ENCODE measurements at regions not wholly inside any gene's neighbourhood (a gene's known extent, or its start where the extent isn't known, plus 50 kb on each side); places are given as distances from the start of the nearest gene placed in this dataset.

GRCh38 chr15:47445723-47446392 lies 271.4 kb upstream of the SEMA6D start:
- no peak for DNase-seq (ENCODE audit: low read depth in 2 of 2)

- DNase-seq (ENCODE audit: low read depth in 2 of 2) = no peak
These were observed 256.3 kb upstream of the SEMA6D start for GRCh38 chr15:47460795-47461573.

GRCh38 chr15:47461652-47462141 lies 255.6 kb upstream of the SEMA6D start:
- peak; percentile 76 to 80 for DNase-seq (ENCODE audit: low read depth in 2 of 2)

DNA sequence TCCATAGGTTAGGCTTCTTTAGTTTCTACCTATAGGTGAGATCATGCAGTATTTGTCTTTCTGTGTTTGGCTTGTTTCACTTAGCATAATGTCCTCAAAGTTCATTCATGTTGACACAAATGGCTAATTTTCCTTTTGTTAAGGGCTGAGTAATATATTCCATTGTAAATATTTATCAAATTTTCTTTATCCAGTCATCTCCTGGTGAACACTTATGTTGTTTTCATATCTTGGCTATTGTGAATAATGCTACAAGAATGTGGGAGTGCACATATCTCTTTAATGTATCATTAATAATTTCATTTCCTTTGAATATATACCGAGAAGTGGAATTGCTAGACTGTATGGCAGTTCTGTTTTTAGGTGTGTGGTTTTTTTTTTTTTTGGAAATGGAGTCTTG lies 250.9 kb upstream of the SEMA6D start:
- peak; percentile 55 to 63 for DNase-seq (ENCODE audit: low read depth in 2 of 2)

- no peak for DNase-seq (ENCODE audit: low read depth in 2 of 2)
These were observed 246.3 kb upstream of the SEMA6D start for GRCh38 chr15:47470983-47471382.

DNA sequence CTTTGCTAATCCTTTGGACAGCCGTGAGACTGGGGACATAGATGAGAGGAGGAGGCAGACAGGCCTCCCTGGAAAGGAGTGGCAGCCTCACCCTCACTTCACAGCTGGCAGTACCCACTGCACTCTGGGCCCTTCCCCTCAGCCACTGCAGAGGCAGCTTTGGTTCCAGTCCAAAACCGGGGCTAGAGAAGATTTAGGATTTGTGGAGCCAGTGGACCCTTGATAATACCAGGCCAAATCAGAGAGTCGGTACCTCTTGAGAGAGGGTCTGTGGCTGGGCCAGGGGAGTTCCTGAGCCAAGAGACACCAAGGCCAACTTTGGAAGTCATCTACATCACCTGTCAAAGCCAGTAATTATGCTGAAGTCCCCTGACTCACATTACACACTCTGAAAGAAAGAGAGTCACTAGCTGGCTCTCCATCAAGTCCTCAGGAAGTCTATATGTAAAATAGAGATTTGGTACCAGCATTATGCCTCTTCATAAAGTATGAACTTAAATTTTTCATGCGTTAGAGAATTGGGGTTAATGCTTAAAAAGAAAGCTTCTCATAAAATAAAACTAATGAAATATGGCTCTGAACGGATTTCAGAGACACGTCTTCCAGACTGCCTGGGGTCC lies 244.1 kb upstream of the SEMA6D start:
- DNase-seq (ENCODE audit: low read depth in 2 of 2) = no peak

- DNase-seq (ENCODE audit: low read depth in 2 of 2) = peak in 1 of 2 experiments; percentile 7
These were observed 243.5 kb upstream of the SEMA6D start for GRCh38 chr15:47473832-47474231.

DNA sequence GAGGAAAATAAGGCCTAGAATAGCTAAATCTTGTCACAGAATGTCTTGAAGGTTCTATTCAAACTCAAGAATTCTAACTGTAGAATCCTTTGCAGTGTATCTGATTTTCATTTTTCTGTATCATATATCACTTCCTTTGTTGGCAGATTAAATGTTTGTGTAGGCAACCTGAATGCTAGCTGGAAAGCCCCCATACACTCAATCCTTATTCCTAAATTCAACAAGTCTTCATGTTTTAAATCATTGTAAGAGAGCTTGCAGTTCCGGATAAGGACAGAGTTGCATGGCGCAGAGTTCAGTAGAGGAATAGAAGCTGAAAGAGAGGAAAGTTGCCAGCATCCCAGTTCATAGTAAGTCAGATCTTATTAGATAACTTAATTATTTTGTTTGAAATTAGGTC lies 242.0 kb upstream of the SEMA6D start:
- DNase-seq (ENCODE audit: low read depth in 2 of 2) = no peak

GRCh38 chr15:47477341-47477740 lies 240.0 kb upstream of the SEMA6D start:
- peak; percentile 34 to 42 for DNase-seq (ENCODE audit: low read depth in 2 of 2)

GRCh38 chr15:47484059-47484458 lies 233.2 kb upstream of the SEMA6D start:
- no peak for DNase-seq (ENCODE audit: low read depth in 2 of 2)

DNA sequence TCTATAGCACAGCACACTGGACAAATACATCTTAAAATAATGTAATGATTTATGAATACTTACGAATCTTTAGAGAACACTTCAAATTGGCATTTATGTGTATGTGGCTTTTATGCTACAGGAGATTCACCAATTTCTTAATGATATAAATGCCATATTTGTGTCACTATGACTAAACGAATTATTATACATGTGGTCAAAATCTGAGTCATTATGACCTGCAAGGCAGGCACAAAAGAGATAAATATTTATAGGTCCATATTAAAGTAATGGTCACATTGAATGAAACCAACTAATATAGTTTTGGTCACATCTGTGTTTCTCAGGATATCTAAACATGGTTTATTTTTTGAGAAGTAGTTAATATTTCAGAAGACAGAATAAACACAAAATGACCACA lies 232.3 kb upstream of the SEMA6D start:
- no peak for DNase-seq (ENCODE audit: low read depth in 2 of 2)

GRCh38 chr15:47485419-47485818 lies 231.9 kb upstream of the SEMA6D start:
- DNase-seq (ENCODE audit: low read depth in 2 of 2) = no peak

DNA sequence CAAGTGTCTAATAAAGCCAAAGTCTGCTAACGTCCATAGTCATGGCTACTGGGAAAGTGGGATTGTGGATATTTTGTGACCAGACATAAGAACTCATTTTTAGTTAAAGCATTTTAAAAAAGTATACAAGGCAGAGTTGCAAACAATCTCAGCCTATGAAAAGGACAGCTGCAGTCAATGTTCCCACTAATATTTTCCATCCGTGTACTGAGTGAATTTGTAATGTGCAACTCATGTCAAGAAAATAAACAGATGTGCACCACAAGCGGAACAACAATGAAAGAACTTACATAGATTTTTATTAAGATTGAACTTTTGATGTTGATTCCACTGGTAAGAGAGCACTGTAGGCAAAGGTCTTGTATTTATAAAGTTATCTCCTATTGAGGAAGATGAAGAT lies 231.3 kb upstream of the SEMA6D start:
- DNase-seq (ENCODE audit: low read depth in 2 of 2) = no peak

- DNase-seq (ENCODE audit: low read depth in 2 of 2) = no peak
These were observed 225.1 kb upstream of the SEMA6D start for GRCh38 chr15:47492195-47492594.

- DNase-seq (ENCODE audit: low read depth in 2 of 2) = no peak
These were observed 223.7 kb upstream of the SEMA6D start for GRCh38 chr15:47493357-47494247.

- DNase-seq (ENCODE audit: low read depth in 2 of 2) = no peak
These were observed 220.7 kb upstream of the SEMA6D start for GRCh38 chr15:47496343-47497185.

- DNase-seq (ENCODE audit: low read depth in 2 of 2) = no peak
These were observed 216.5 kb upstream of the SEMA6D start for GRCh38 chr15:47500842-47501241.

DNA sequence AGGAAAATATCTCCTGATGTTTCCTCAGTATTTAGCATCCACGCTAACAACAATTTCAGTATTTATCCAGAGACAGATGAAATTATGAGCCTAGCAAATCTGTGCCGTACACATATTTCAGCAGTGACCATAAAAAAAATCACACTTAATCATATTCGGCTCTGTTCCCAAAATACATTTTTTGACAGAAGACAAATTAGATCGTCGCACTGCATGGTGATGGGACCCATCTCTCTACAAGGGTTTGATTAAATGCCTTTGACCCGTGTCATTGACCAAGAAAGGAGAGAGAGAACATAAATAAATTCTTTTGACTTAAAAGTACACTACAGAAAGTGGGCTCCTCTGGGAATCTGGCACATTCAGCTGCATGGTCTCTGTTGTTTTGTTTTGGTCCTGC lies 215.3 kb upstream of the SEMA6D start:
- DNase-seq (ENCODE audit: low read depth in 2 of 2) = no peak

DNA sequence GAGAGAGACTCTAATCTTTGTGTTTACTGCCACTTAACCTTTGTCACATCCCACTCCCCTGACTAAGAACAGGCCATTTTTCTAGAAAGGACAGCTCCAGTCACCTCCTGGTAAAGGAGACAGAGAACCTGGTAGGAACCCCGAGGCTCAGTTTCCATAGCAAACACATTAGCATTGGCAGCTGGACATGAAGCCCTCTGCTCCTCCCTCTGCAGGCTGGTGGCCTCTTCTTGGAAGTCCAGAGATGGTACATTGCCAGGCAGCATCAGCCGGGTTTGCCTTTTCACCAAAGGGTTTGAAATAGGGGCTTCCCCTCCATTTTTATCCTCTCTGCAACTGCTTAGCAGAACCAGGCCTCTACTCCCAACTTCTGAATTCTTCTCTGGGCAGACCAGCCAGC lies 213.4 kb upstream of the SEMA6D start:
- no peak for DNase-seq (ENCODE audit: low read depth in 2 of 2)

DNA sequence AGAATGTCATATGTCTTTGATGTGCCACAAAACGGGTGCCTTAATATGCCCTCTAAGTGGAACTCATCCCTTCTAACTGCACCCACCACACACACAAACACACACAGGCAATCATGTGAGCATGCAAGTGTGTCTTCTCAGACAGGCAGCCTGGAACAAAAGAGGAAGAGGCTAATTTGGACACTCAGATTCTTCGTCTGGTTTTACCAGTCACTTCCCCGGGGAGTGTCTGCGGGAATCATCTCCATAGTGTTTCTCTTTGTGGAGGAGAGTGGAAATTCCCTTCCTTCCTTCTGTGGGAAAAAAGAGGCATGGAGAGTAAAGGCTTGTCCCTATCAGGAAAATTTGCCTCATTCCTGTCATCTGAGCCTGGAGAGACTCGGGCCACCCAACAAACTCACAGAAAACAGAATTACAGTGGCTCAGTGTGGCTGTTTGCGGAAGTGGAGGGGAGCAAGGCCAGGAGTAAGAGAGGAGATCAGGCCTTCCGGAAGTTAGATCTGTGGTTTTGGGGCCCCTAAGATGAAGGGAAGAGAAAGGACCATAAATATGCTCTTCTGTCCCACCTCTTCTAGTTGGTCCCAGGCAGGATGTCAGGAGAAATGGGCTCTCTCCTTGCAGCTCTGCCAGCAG lies 212.6 kb upstream of the SEMA6D start:
- DNase-seq (ENCODE audit: low read depth in 2 of 2) = no peak
